Stomach (tissue), 8 donors: ENCODE measurements at regions not wholly inside any gene's neighbourhood (a gene's known extent, or its start where the extent isn't known, plus 50 kb on each side); places are given as distances from the start of the nearest gene placed in this dataset.

Experiments used
- DNase-seq, 2 donors: peaks; one replicate each; pipeline versions ENCODE4 v3.0.0 to v3.0.0-alpha.2; 2013 to 2019
- H3K27ac ChIP-seq, 5 donors: fragments of 200-600 bp in 4 of 5; sonication (generic) in 4 of 5; one replicate each; pipeline ENCODE4 v1.5.1; 2013 to 2019; ENCODE audit warnings: mild to moderate bottlenecking in 1 of 5, moderate library complexity in 1 of 5
- H3K27me3 ChIP-seq, 3 donors: fragments of 200-600 bp; sonication (generic); one replicate each; pipeline ENCODE4 v1.5.1; 2017 to 2019; ENCODE audit warnings: mixed run types in 1 of 3
- H3K36me3 ChIP-seq, 4 donors: fragments of 200-600 bp; sonication (generic); 1 replicate in 3 of 4; 2 replicates in 1 of 4; pipeline ENCODE4 v1.5.1; 2016 to 2019
- H3K4me1 ChIP-seq, 4 donors: fragments of 200-600 bp; sonication (generic); one replicate each; pipeline ENCODE4 v1.5.1; 2016 to 2019
- H3K4me3 ChIP-seq, 4 donors: fragments of 200-600 bp; sonication (generic) in 3 of 4; one replicate each; pipeline ENCODE4 v1.5.1; 2016 to 2019; ENCODE audit warnings: mild to moderate bottlenecking in 1 of 4
- H3K9me3 ChIP-seq, 4 donors: fragments of 200-600 bp; sonication (generic); one replicate each; pipeline ENCODE4 v1.5.1; 2016 to 2019
- EP300 ChIP-seq: sonication (generic); formaldehyde crosslinking; IDR thresholded peaks from one replicate; pipeline ENCODE4 v1.6.1; 2017; ENCODE audit warnings: antibody characterized with exemption
- POLR2A ChIP-seq, 4 donors: fragments of 450-650 bp; IDR thresholded peaks; one replicate each; pipeline ENCODE4 v1.6.1; 2016; ENCODE audit warnings: antibody characterized with exemption in 4 of 4, control low read depth in 2 of 4, mild to moderate bottlenecking in 1 of 4, moderate library complexity in 1 of 4
- POLR2AphosphoS5 ChIP-seq, 3 donors: sonication (generic); formaldehyde crosslinking; IDR thresholded peaks; one replicate each; pipeline ENCODE4 v1.6.1; 2016; ENCODE audit warnings: antibody characterized with exemption in 3 of 3
- WGBS, 5 donors: extraction: QIAGEN DNeasy Blood & Tissue Kit in 3 of 5; methylation state at CpG; one replicate each; pipeline versions ENCODE4 v1.1.5 to v1.1.7; 2013 to 2018; 5-methylcytosine and 5-hydroxymethylcytosine counted together
- intact Hi-C: fragments of 100-400 bp; cut with DNase I; formaldehyde crosslinking; loops from one replicate; pipeline ENCODE4 v1.15.1; 2023; ENCODE audit warnings: low total_unique reads
- TF ChIP-seq, protein P1 (sequence below), 7 experiments: fragments of 450-650 bp in 4 of 7; fragments of 200-600 bp in 3 of 7; sonication (generic) in 3 of 7; IDR thresholded peaks; one replicate each; pipeline ENCODE4 v1.5.1; 2016 to 2019; ENCODE audit warnings: antibody characterized with exemption in 7 of 7, control low read depth in 2 of 7, mild to moderate bottlenecking in 1 of 7
- donor health status: healthy with polysubstance abuse.
- donor health status: Bipolar disorder and iron deficiency.
- donor health status: healthy.

DNA sequence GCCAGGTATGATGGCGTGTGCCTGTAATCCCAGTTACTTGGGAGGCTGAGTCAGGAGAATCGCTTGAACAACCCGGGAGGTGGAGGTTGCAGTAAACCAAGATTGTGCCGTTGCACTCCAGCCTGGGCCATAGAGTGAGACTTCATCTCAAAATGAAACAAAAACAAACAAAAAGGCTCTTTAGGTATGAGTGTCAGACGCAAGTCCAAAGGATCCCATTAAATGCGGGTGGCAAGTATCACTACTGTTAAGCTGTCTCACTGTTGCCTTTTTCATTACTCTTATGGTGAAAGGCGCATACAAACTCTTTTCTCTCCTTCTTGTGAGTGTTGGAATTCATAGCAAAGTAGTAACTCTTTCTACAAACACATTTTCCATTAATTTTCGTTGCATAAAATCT lies 688.5 kb upstream of the CHD1 start:
- H3K9me3 ChIP-seq, result no peaks in the 10 kb centered on the region
- intact Hi-C loops, result no loop called here
- no peak overlapping the region for H3K27ac ChIP-seq
- 87 to 95% (median 90%) methylated on average over 8 of the region's 8 CpGs for WGBS, 5 donors
- no peaks in the 10 kb centered on the region for H3K4me1 ChIP-seq
- H3K36me3 ChIP-seq, result no peaks in the 10 kb centered on the region
- H3K4me3 ChIP-seq, result no peak overlapping the region
- no peaks in the 10 kb centered on the region for H3K27me3 ChIP-seq
- TF ChIP-seq POLR2AphosphoS5 (IDR thresholded peaks at IDR 0.05), result no peak
- no peak for TF ChIP-seq EP300
- TF ChIP-seq, protein P1, sequence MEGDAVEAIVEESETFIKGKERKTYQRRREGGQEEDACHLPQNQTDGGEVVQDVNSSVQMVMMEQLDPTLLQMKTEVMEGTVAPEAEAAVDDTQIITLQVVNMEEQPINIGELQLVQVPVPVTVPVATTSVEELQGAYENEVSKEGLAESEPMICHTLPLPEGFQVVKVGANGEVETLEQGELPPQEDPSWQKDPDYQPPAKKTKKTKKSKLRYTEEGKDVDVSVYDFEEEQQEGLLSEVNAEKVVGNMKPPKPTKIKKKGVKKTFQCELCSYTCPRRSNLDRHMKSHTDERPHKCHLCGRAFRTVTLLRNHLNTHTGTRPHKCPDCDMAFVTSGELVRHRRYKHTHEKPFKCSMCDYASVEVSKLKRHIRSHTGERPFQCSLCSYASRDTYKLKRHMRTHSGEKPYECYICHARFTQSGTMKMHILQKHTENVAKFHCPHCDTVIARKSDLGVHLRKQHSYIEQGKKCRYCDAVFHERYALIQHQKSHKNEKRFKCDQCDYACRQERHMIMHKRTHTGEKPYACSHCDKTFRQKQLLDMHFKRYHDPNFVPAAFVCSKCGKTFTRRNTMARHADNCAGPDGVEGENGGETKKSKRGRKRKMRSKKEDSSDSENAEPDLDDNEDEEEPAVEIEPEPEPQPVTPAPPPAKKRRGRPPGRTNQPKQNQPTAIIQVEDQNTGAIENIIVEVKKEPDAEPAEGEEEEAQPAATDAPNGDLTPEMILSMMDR (IDR thresholded peaks at IDR 0.05), result no peak
- no peak for TF ChIP-seq POLR2A (IDR thresholded peaks at IDR 0.05)
- no peak for DNase-seq

DNA sequence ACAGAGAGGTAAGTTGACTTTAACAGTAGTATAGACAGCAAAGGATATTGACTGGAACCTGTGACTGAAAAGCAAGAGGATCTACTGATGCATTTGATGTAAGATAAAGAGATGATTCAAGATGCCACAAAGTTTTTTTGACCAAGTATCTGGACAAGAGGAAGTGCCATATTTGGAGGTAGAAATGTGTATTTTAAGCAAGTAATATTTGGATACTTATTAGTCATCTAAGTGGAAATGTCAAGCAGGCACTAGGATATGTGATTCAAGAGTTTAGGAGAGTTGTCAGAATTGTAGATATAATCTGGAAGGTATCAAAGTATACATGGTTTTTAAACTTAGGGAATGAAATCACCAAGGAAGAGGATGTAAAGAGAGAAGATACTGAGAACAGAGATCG lies 686.1 kb upstream of the CHD1 start:
- H3K9me3 ChIP-seq, result no peaks in the 10 kb centered on the region
- WGBS, 5 donors, result 61 to 84% (median 71%) methylated on average over 1 of the region's 1 CpG
- no peak overlapping the region for H3K27ac ChIP-seq
- H3K27me3 ChIP-seq, result no peaks in the 10 kb centered on the region
- H3K36me3 ChIP-seq, result no peaks in the 10 kb centered on the region
- H3K4me1 ChIP-seq, result no peaks in the 10 kb centered on the region
- H3K4me3 ChIP-seq, result no peak overlapping the region
- no peak for TF ChIP-seq EP300
- no peak for TF ChIP-seq POLR2AphosphoS5 (IDR thresholded peaks at IDR 0.05)
- TF ChIP-seq POLR2A (IDR thresholded peaks at IDR 0.05), result no peak
- TF ChIP-seq, protein P1 (IDR thresholded peaks at IDR 0.05), result no peak
- no peak for DNase-seq
- intact Hi-C loops, result no loop called here

DNA sequence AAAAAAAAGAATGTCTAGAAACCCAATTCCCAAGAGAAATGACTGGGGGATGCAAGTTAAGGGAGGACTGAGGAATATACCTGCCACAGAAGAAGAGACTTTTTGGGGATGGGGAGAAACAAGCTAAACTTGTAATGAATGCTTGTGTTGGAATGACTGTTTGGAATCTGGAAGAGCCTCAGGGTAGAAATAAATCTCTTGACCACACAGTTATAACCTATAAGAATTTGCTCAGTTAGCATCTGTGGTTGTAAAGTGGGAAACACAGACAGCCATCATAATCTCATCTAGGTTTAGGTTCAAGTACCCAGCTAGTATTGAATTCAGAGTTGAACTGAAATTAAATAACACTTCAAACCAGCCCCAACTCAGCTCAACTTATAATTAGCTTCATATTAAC lies 678.3 kb upstream of the CHD1 start:
- intact Hi-C loops, result no loop called here
- TF ChIP-seq EP300 (no peak), POLR2A (IDR thresholded peaks at IDR 0.05) (no peak), POLR2AphosphoS5 (IDR thresholded peaks at IDR 0.05) (no peak)
- TF ChIP-seq, protein P1 (IDR thresholded peaks at IDR 0.05), result no peak
- no peak for DNase-seq

DNA sequence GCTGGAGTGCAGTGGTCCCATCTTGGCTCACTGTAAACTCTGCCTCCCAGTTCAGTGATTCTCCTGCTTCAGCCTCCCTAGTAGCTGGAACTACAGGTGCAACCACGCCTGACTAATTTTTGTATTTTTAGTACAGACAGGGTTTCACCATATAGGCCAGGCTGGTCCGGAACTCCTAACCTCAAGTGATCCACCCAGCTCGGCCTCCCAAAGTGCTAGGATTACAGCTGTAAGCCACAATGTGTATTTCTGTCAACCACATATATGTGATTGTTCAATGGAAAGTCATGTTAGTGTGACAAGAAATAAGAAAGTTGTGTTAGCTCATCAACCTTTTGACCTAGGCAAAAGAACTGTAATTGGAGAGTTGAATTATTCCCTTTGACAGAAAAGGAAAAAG lies 677.1 kb upstream of the CHD1 start:
- H3K9me3 ChIP-seq, result no peaks in the 10 kb centered on the region
- WGBS, 5 donors, result 87 to 92% (median 89%) methylated on average over 3 of the region's 3 CpGs
- no peaks in the 10 kb centered on the region for H3K27me3 ChIP-seq
- TF ChIP-seq POLR2A (IDR thresholded peaks at IDR 0.05), result no peak
- TF ChIP-seq, protein P1 (IDR thresholded peaks at IDR 0.05), result no peak
- TF ChIP-seq POLR2AphosphoS5 (IDR thresholded peaks at IDR 0.05), result no peak
- no peak for TF ChIP-seq EP300
- intact Hi-C loops, result no loop called here
- H3K4me3 ChIP-seq, result no peak overlapping the region
- H3K4me1 ChIP-seq, result no peaks in the 10 kb centered on the region
- no peak overlapping the region for H3K27ac ChIP-seq
- no peaks in the 10 kb centered on the region for H3K36me3 ChIP-seq
- DNase-seq, result no peak

More for the DNA sequence above, 678.3 kb upstream of the CHD1 start:
- no peaks in the 10 kb centered on the region for H3K4me1 ChIP-seq
- no peaks in the 10 kb centered on the region for H3K27me3 ChIP-seq
- no peak overlapping the region for H3K4me3 ChIP-seq
- no peak overlapping the region for H3K27ac ChIP-seq
- no peaks in the 10 kb centered on the region for H3K36me3 ChIP-seq
- H3K9me3 ChIP-seq, result no peaks in the 10 kb centered on the region

DNA sequence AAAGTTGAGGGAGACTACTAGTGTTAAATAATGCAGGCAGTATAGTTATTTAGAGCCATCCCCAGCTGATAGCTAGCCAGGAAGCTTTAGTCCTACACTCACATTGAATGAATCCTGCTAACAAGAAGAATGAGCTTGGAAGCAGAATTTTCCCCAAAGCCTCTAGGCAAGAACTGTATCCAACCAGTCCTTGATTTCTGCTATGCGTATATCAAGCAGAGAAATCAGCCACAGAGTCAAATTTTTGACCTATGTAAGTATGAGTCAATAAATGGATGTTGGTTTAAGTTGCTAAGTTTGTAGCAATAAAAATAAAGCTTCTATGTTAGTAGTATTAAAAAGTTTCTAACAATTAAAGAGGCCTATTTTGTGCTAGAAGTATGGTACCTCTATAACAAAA lies 672.1 kb upstream of the CHD1 start:
- Histone ChIP-seq H3K27me3 (no peaks in the 10 kb centered on the region), H3K4me3 (no peak overlapping the region), H3K27ac (no peak overlapping the region), H3K9me3 (no peaks in the 10 kb centered on the region), H3K4me1 (no peaks in the 10 kb centered on the region), H3K36me3 (no peaks in the 10 kb centered on the region)
- TF ChIP-seq POLR2AphosphoS5 (IDR thresholded peaks at IDR 0.05) (no peak), EP300 (no peak), POLR2A (IDR thresholded peaks at IDR 0.05) (no peak)
- TF ChIP-seq, protein P1 (IDR thresholded peaks at IDR 0.05), result no peak
- WGBS, 5 donors, result 75 to 88% (median 84%) methylated on average over 1 of the region's 1 CpG
- DNase-seq, result peak in 1 of 2 donors; percentile 26
- intact Hi-C loops, result no loop called here
